A673 (cell line): ENCODE measurements at regions not wholly inside any gene's neighbourhood (a gene's known extent, or its start where the extent isn't known, plus 50 kb on each side); places are given as distances from the start of the nearest gene placed in this dataset.

Experiments
- BruUV-seq: library from RNA; stranded (reverse); fragments of 400-500 nt; replicated peaks from 2 replicates; lab custom pipeline; 2021; lab: Mats Ljungman, UMichigan
- CTCF ChIA-PET: fragments of 300-600 bp; sonication (Branson Sonifier 250); formaldehyde crosslinking; loops from one replicate; lab custom pipeline; 2022; ENCODE audit warnings: antibody characterized with exemption; lab: Charles Lee
- POLR2A ChIA-PET: fragments of 300-600 bp; sonication (Branson Sonifier 250); formaldehyde crosslinking; loops from one replicate; lab custom pipeline; 2022; ENCODE audit warnings: antibody characterized with exemption; ENCODE audit not compliant: low non-redundant PET; lab: Charles Lee
- DNase-seq: peaks from one replicate; pipeline ENCODE4 v3.0.0-alpha.2; 2015; ENCODE audit warnings: low spot score
- H3K27ac ChIP-seq: fragments of 200-600 bp; sonication (generic); 2 replicates; pipeline ENCODE4 v1.5.1; 2016; ENCODE audit warnings: mixed run types, low read depth, mild to moderate bottlenecking, mixed read lengths, antibody characterized with exemption, low read length; ENCODE audit not compliant: poor library complexity, severe bottlenecking
- H3K27me3 ChIP-seq: fragments of 200-600 bp; sonication (generic); replicated peaks from 2 replicates; pipeline ENCODE4 v1.6.1; 2017; ENCODE audit warnings: mixed run types, low read depth, mild to moderate bottlenecking, mixed read lengths, antibody characterized with exemption, low read length; ENCODE audit not compliant: insufficient read depth, poor library complexity
- H3K36me3 ChIP-seq: fragments of 200-600 bp; sonication (generic); 2 replicates; pipeline ENCODE4 v1.6.1; 2016; ENCODE audit warnings: mixed run types, mild to moderate bottlenecking, mixed read lengths, antibody characterized with exemption, low read length; ENCODE audit not compliant: insufficient read depth, poor library complexity, severe bottlenecking
- H3K4me1 ChIP-seq: fragments of 200-600 bp; sonication (generic); 2 replicates; pipeline ENCODE4 v1.6.1; 2017; ENCODE audit warnings: mixed run types, mild to moderate bottlenecking, mixed read lengths, antibody characterized with exemption, low read length; ENCODE audit not compliant: insufficient read depth, poor library complexity, severe bottlenecking
- H3K4me3 ChIP-seq: fragments of 200-600 bp; sonication (generic); 2 replicates; pipeline ENCODE4 v1.5.1; 2016; ENCODE audit warnings: low read depth, mixed run types, mild to moderate bottlenecking, mixed read lengths, low read length; ENCODE audit not compliant: poor library complexity, severe bottlenecking
- H3K9me3 ChIP-seq: fragments of 200-600 bp; sonication (generic); 2 replicates; pipeline ENCODE4 v1.6.1; 2016; ENCODE audit warnings: mixed run types, low read depth, mild to moderate bottlenecking, mixed read lengths, antibody characterized with exemption, low read length; ENCODE audit not compliant: poor library complexity, severe bottlenecking
- EZH2 ChIP-seq: fragments of 200-600 bp; sonication (generic); IDR thresholded peaks from 2 replicates; pipeline ENCODE4 v1.6.1; 2017; ENCODE audit warnings: borderline replicate concordance, low read depth, mild to moderate bottlenecking, mixed read lengths, antibody characterized with exemption, low read length; ENCODE audit not compliant: poor library complexity, severe bottlenecking
- intact Hi-C: fragments of 100-400 bp; cut with micrococcal nuclease; formaldehyde crosslinking; loops from one replicate; pipeline ENCODE4 v1.10.0; 2022; ENCODE audit not compliant: unreplicated experiment
- TF ChIP-seq, protein P1 (sequence below): fragments of 300-800, 200-600 bp; sonication (generic); conservative IDR thresholded peaks from 2 replicates; pipeline ENCODE4 v1.5.1; 2017; ENCODE audit warnings: low read depth, mild to moderate bottlenecking, antibody characterized with exemption, low read length, moderate library complexity, mixed read lengths

DNA sequence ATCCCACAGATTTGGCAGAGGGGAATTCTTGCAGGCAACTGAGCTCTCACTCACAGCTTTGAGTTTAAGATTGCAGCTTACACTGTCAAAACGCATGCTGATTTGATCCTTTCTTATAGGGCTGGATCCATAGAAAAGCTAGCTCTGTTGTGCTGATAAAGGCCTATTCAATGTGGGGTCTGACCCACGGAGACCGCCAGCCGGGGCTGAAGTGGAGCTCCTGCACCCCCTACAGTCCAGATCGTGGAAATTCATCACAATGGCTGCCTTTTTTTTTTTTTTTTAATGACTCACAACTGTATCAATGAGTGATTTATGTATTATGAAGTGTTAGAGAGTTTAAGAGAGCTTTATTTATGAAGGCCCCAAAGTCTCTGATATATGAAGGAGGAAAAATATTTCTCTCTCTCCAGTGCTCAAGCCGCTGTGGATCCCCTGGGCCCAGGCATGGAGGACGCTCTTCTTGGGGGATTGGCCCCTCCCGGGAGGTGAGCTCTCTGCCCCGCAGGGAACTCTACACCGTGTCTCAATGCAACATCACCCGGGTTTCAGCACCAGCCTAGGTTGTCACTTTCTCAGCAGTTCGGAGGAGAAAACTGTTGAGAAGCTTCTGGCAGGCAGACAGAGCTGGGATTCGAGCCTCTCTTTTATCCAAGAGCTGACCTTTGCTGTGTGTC is 700.2 kb downstream of the IRX1 start:
- H3K9me3 ChIP-seq = peaks cover 31% of the 10 kb centered on the region
- intact Hi-C loops = no loop called here
- BruUV-seq = no TSS peak
- no peak overlapping the region for H3K27ac ChIP-seq
- DNase-seq = peak; percentile 3
- POLR2A ChIA-PET = no interaction called here
- no peaks in the 10 kb centered on the region for H3K36me3 ChIP-seq
- H3K4me3 ChIP-seq = no peak overlapping the region
- H3K27me3 ChIP-seq = no peaks in the 10 kb centered on the region
- CTCF ChIA-PET = interaction anchor here (0.6 kb wide), 1 partner anchor 84 kb away, joined by 3 read pairs; no protein-coding TSS in a partner anchor
- no peaks in the 10 kb centered on the region for H3K4me1 ChIP-seq
- no peak for TF ChIP-seq EZH2
- TF ChIP-seq, protein P1, sequence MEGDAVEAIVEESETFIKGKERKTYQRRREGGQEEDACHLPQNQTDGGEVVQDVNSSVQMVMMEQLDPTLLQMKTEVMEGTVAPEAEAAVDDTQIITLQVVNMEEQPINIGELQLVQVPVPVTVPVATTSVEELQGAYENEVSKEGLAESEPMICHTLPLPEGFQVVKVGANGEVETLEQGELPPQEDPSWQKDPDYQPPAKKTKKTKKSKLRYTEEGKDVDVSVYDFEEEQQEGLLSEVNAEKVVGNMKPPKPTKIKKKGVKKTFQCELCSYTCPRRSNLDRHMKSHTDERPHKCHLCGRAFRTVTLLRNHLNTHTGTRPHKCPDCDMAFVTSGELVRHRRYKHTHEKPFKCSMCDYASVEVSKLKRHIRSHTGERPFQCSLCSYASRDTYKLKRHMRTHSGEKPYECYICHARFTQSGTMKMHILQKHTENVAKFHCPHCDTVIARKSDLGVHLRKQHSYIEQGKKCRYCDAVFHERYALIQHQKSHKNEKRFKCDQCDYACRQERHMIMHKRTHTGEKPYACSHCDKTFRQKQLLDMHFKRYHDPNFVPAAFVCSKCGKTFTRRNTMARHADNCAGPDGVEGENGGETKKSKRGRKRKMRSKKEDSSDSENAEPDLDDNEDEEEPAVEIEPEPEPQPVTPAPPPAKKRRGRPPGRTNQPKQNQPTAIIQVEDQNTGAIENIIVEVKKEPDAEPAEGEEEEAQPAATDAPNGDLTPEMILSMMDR = 0 out of 2 replicates have a peak, but pooled peaks have one; percentile 15

DNA sequence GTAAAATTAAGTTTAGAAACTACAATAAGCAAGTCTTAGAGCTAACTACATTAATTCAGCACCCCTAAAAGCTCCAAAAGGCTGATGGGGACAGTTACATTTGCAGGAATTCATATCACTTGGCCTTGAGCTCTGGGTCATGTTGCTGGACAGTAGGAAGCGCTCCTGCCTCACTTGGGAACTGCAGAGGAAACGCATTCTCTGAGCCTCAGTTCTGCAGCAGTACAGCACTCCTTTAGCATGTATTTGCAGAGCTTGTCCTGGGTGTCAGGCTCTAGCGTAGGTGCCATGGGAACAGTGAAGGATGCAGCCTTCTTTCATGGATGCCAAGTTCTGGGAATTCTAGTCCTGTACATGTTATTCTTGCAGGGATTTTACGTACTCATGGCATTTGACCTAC is 710.4 kb downstream of the IRX1 start:
- intact Hi-C loops = no loop called here

DNA sequence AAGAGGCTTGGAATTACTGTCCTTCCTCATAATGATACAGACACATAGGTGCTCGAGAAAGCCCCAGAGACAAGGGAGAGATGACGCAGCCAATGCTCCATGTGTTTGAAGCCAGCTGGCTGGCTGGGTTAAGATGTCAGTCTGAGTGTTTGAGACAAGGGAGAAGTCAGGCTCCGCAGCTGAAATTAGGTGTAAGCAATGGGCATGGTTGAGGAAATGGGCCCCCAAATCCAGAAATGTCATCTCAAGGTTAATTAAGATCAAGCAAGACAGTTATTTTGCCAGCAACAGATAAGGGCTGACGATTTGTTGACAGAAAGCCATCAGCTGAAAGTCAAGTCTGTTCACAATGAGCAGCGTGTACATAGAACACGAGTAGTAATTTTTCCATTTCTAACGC is 713.4 kb downstream of the IRX1 start:
- no peak overlapping the region for H3K4me3 ChIP-seq
- TF ChIP-seq EZH2 = no peak
- TF ChIP-seq, protein P1 = no peak
- no TSS peak for BruUV-seq
- ChIA-PET POLR2A (no interaction called here), CTCF (no interaction called here)
- no peaks in the 10 kb centered on the region for H3K36me3 ChIP-seq
- no peaks in the 10 kb centered on the region for H3K4me1 ChIP-seq
- DNase-seq = no peak
- no peaks in the 10 kb centered on the region for H3K27me3 ChIP-seq
- peaks cover 36% of the 10 kb centered on the region for H3K9me3 ChIP-seq
- H3K27ac ChIP-seq = no peak overlapping the region
- intact Hi-C loops = no loop called here

More for the DNA sequence above, 710.4 kb downstream of the IRX1 start:
- H3K36me3 ChIP-seq = no peaks in the 10 kb centered on the region
- no peak overlapping the region for H3K27ac ChIP-seq
- DNase-seq = no peak
- H3K9me3 ChIP-seq = peaks cover 35% of the 10 kb centered on the region
- no TSS peak for BruUV-seq
- H3K27me3 ChIP-seq = no peaks in the 10 kb centered on the region
- H3K4me3 ChIP-seq = no peak overlapping the region
- no peaks in the 10 kb centered on the region for H3K4me1 ChIP-seq
- no peak for TF ChIP-seq EZH2
- TF ChIP-seq, protein P1 = no peak
- ChIA-PET CTCF (no interaction called here), POLR2A (no interaction called here)
